ENCODE measurements at regions not wholly inside any gene's neighbourhood (a gene's known extent, or its start where the extent isn't known, plus 50 kb on each side); places are given as distances from the start of the nearest gene placed in this dataset.

- no peak for DNase-seq
Measured at GRCh38 chr11:71356280-71356876, 91.8 kb downstream of the DHCR7 start.

- no peak for DNase-seq
Measured at GRCh38 chr11:71355281-71355680, 92.9 kb downstream of the DHCR7 start.

GRCh38 chr11:71354394-71355105 is 93.6 kb downstream of the DHCR7 start:
- DNase-seq, result no peak

DNA sequence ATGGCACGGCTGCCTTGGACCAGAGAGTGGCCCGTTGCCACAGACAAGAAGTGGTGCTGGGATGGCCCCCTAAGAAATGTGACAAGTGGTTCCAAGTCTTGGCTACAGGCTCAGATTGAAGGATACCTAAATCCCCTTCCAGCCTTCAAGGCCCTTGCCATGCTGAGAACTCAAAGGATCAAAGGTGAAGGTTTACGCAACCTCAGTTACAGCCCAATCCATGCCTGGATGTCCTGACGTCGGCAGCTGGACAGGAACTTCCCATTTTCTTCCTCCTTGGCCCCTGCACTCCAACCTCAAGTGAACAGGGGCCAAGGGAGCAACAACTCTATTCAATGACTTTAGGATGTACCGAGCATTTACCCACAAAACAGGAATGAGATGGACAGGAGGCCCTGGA is 95.4 kb downstream of the DHCR7 start:
- no peak for DNase-seq

- no peak for DNase-seq
Measured at GRCh38 chr11:71352226-71352625, 96.0 kb downstream of the DHCR7 start.

DNA sequence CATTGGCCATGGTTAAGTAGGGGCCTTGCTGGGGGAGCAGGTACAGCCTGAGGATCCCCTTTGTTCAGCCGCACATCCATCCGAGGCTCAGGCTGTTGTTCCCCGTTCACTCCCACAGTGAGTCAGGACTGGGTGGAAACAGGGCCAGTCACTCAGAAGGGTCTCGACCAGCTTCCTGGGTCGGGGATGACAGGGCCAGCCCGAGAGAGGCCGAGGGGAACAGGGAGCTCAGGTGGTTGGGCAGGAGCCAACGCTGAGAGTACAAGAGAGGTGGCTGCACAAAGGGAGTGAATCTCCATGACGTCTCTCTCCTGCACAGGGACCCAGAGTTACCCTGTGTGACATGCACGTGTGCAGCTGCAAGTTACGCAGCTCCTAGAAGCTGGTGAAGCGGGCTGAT is 97.2 kb upstream of the SHANK2 start:
- no peak for DNase-seq

DNA sequence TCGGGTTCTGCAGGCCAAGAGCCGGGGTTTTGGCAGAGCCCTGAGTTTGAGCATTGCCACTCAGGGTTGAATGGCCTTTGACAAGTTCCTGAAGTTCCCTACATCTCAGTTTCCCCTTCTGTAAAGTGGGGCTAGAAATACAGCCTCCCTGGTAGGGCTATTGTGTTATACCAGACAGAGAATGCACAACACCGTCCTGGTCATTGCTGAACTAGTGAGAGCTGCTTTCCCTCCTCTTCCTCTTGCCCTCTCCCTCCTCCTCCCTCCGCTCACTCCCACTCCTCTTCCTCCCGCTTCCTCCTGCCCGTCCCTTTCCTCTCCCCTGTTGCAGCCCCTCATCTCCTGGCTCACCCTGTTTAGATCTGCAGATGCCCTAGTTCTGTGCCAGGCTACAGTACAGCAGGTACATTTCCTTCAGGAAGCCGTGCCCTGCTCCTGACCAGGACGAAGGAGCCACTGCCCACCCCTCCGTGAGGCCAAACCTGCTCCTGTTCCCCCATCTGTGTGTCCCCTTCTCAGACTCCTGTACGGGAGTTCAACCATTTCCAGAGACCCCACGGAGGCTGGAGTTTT is 91.5 kb upstream of the SHANK2 start:
- no peak for DNase-seq

DNA sequence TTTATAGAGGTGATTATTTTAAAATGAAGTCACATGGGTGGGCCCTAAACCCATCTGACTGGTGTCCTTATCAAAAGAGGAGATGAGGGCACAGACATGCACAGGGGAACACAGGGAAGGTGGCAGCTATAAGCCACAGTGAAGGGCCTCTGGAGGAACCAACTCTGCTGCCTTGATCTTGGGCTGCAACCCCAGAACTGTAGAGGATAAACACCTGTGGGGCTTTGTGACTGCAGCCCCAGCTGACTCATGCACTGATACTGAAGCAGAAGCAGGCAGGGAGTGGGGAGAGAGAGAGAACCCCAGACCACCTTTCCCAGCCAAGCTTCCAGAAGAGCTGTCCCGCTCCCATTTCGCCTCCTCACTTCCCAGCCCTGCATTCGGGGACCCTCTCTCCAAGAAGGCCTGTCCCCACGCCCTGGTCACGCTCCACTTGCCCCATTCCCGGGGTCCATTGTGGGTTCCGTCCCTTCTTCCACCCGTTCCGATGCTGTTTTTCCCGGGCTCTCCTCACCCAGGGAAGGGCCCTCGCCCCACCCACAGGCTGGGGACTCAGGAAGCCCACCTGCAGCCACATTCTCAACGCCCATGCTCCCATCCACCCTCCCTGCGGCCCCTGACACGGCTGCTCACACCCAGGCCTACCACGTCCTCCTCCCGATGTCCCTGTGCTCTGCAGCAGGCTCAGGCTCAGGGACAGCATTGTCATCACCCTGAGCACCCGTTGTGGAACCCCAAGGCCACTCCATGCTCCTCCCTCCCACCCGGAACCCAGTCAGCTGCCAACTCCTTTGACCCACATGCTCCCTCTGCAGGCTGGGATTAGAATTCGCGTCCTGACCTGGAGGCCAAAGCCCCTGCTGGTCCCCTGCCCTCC is 90.8 kb upstream of the SHANK2 start:
- peak; percentile 23 for DNase-seq

DNA sequence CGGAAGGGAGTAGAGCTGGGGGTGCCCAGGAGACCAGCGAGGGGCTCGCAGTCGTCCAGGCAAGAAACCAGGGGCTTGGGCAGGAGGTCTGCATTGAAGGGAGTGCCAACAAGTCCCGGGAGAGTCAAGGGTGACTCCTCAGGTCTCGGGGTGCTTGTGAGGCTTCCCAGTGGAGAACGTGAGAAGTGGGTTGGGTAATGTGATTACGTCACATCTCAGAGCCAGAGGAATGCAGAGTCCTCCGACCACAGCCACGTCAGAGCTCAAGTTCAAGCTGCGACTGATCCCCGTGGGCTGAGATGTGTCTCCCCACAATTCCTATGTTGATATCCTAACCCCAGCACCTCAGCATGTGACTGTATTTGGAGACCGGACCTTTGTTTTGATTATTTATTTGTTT is 89.7 kb upstream of the SHANK2 start:
- DNase-seq, result no peak

- DNase-seq, result no peak
Measured at GRCh38 chr11:71341596-71341995, 89.2 kb upstream of the SHANK2 start.

GRCh38 chr11:71341173-71341572 is 88.8 kb upstream of the SHANK2 start:
- DNase-seq, result no peak

DNA sequence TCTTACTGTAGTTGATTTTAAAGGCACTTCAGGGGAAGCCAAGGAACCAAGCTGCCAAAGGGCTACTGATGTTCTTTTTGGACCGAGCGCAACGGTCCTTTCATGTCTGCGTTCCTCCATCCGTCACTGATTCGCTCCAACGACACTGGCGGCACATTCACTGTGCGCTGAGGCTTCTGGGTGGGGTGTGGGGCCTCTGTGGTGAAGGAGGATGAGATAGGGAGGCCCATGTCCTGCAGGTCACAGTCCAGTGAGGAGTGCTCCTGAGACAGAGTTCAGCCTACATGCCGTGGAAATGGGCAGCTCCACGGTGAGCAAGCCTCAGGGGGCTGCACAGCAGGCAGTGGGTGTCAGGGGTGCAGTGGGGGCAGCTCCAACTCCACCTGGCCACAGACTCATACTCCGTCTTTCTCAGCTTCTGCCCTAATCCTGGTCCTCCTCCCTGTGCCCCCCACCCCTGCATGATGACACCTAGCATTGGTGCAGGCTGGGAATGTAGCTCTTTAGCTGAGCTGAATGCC is 87.8 kb upstream of the SHANK2 start:
- DNase-seq, result no peak

DNA sequence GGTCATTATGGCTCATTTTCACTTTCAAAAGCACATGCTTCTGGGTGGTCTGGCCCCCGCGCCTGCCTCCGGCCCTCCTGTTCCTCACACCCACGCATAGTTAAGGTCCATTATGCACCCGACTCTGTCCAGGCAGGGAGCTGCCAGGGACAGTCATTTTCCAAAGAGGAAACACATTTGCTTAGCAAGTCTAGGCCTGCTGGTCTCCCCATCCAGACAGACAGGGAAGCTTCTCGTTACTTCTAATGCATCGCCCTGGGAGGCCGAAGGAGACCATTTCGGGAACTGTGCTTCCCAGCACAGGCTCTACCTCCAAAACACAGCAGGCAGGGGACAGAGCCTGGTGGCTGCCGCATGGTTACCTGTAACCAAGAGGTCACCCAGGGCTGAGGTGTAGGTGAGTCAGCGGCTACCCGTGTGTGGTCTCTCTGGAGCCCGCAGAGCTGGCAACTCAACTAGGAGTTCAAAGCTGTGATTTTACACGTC is 87.1 kb upstream of the SHANK2 start:
- no peak for DNase-seq

DNA sequence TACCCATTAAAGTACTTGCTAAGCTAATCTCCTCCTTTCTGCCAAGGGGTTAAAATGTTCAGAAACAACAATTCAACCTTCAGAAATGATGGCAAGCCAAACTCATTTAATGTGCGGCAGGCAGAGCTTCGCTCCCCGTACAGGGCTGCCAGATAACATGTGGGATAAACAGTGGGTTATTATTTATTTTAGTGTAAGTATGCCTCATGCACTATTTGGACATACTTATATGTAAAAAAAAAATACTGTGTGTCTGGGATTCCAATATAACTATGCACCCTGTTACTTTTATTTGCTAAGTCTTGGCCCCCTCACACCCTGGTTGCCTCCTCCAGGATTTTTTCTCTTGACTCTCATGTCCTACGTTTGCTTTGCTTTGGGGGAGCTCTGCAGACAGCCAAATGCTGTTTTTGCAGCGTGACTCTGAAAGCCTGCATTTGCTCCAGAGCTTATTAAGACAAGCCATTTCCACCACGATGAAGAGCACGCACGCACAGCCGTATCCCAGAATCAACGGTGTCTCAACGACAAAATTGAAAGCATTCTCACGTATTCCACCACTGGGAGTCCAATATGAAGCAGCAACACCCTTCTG is 86.5 kb upstream of the SHANK2 start:
- DNase-seq, result no peak

GRCh38 chr11:71336996-71337754 is 84.8 kb upstream of the SHANK2 start:
- DNase-seq, result no peak

DNA sequence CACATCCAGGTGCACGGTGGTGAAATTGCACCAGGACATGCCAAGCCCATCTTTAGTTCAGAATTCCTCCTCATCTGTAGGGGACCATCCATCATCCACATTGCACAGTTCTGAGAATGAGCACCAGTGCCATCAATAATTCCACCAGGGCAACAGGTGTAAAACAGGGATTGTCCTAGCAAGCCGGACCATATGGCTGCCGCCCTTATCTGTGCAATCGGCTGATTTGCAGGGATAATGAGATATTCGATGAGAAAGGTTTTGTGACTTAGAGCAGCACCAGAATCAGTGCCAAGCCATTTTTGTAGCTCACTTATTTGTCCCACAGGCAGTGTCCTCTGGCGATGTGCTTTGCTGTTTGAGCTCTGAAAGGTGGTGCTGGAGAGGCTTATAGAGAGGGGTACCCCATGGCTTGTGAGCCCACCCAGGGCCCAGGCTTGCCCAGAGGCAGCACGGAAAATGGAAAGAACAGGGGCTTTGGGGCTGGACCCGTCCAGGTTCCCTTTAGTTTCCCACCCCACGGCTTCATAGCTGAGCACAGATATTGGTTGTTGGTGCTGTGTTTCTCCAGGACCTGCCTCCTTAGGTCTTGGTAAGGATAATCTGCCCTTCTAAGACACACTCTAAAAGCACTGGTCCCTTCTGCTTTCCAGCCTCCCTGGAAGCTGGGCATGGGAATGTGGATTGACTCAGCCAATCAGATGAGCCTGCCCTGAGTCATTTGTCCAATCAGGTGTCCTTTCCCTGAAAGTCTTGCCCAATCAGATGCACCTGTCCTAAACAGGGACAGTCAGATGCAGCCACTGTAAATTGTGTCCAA is 84.0 kb upstream of the SHANK2 start:
- no peak for DNase-seq

- DNase-seq, result no peak
Measured at GRCh38 chr11:71335371-71335770, 83.0 kb upstream of the SHANK2 start.

- DNase-seq, result no peak
Measured at GRCh38 chr11:71334191-71334590, 81.8 kb upstream of the SHANK2 start.

- no peak for DNase-seq
Measured at GRCh38 chr11:71333473-71333872, 81.1 kb upstream of the SHANK2 start.

DNA sequence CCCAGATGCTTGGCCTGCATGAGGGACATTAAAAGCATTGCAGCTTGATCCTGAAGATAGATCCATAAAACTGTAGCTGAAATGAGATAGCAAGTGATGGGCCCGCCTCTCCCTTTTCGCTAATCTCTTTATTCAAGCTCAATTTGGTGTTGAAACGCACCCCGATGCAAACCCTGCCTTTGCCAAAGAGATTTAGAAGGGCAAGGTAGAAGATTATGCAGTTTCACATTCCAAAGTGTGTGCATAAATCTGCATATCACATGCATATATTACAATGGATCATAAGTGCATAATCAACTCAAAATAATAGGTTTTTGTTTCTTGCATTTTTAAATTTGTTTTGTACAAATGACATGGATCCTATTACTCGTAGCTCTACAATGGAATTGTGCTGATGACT is 80.1 kb upstream of the SHANK2 start:
- DNase-seq, result no peak

DNA sequence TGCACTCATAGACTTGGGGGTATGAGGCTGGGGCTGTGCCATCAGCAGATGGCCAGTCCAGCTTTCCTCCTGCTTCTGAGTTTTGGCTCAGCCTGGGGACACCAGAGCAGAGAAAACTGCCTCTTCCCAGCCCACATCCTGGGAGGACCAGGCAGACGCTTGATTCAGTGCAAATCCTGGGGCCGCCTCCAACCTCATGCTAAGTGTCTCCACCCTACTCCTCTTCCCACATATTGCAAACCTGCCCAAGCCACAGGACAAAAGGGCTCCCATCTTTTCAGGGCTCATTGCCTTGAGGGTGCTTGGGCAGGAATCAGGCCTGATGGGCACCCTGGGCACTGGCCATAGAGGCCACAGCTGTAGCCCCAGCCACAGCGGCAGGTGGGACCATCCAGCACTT is 79.7 kb upstream of the SHANK2 start:
- DNase-seq, result no peak

Measured in NCI-H2029 treated with DMSO at 0.1 percent for 48 hours (cell line).